ENCODE measurements at regions not wholly inside any gene's neighbourhood (a gene's known extent, or its start where the extent isn't known, plus 50 kb on each side); places are given as distances from the start of the nearest gene placed in this dataset.
"Not testable (repeated sequence)": the region's sequence is repeated elsewhere in the genome, so short reads cannot be mapped to it uniquely, and the experiment has no call there.

DNA sequence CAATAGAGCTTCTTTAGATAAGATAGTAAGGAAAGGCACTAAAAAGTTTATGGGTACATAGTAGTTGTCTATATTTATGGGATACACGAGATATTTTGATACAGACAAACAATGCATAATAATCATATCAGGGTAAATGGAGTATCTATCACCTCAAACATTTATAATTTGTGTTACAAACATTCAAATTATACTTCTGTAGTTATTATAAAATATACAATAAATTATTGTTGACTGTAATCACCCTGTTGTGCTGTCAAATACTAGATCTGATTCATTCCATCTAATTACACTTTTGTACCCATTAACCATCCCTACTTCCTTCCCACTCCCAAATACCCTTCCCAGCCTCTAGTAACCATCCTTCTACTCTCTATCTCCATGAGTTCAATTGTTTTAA is 179.7 kb downstream of the FOXG1 start:
- DNase-seq (ENCODE audit: low read depth in 2 of 2) = no peak

DNA sequence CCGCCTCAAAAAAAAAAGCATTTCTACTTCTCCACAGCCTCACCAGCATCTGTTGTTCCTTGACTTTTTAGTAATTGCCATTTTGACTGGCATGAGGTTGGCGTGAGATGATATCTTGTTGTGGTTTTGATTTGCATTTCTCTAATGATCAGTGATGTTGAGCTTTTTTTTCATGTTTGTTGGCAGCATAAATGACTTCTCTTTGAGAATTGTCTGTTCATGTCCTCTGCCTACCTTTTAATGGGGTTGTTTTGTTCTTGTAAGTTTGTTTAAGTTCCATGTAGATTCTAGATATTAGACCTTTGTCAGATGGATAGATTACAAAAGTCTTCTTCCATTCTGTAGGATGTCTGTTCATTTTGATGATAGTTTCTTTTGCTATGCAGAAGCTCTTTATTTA is 182.9 kb downstream of the FOXG1 start:
- no peak for DNase-seq (ENCODE audit: low read depth in 2 of 2)

GRCh38 chr14:28952161-28952560 is 185.6 kb downstream of the FOXG1 start:
- no peak for DNase-seq (ENCODE audit: low read depth in 2 of 2)

GRCh38 chr14:28952666-28953065 is 186.1 kb downstream of the FOXG1 start:
- DNase-seq (ENCODE audit: low read depth in 2 of 2) = no peak

- no peak for DNase-seq (ENCODE audit: low read depth in 2 of 2)
These were observed 187.4 kb downstream of the FOXG1 start for GRCh38 chr14:28953973-28954372.

GRCh38 chr14:28966416-28967233 is 200.0 kb downstream of the FOXG1 start:
- DNase-seq (ENCODE audit: low read depth in 2 of 2) = no peak

DNA sequence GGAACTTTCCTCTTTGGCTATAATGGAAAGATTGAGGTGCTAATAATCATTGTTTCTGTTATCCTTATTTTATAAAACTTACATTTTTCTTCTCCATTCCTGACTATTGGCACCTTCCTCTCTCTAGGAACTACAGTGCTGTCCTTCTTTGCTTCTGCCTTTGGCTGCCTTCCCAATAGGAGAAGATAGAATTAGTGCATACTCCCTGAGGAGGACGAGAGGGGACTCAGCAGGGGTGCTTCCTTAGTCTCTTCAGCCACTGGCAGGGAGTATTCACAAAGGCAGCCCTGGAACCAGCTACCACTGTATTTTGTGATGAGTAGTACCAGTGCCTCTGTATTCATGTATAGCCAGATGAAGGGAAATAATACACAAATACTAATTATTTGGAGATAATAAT is 208.5 kb downstream of the FOXG1 start:
- no peak for DNase-seq (ENCODE audit: low read depth in 2 of 2)

DNA sequence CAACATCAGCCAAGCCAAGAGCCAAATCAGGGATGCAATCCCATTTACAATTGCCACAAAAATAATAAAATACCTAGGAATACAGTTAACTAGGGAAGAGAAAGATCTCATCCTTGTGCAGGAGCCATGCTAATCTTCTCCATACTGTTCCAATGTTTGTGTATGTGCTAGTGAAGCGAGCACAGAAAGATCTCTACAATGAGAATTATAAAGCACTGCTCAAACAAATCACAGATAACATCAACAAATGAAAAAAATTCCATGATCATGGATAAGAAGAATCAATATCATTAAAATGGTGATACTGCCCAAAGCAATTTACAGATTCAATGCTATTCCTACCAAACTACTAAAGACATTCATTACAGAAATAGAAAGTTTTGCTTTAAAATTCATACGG is 215.6 kb downstream of the FOXG1 start:
- no peak for DNase-seq (ENCODE audit: low read depth in 2 of 2)

DNA sequence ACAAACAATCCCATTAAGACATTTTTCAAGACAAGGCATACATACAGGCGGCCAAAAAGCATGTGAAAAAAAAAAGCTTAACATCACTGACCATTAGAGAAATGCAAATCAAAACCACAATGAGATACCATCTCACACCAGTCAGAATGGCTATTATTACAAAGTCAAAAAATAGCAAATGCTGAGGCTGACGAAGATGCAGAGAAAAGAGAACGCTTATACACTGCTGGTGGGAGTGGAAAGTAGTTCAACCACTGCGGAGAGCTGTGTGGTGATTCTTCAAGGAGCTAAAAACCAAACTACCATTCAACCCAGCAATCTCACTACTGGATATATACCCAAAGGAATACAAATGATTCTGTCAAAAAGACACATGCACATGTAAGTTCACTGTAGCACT is 216.7 kb downstream of the FOXG1 start:
- DNase-seq (ENCODE audit: low read depth in 2 of 2) = no peak

DNA sequence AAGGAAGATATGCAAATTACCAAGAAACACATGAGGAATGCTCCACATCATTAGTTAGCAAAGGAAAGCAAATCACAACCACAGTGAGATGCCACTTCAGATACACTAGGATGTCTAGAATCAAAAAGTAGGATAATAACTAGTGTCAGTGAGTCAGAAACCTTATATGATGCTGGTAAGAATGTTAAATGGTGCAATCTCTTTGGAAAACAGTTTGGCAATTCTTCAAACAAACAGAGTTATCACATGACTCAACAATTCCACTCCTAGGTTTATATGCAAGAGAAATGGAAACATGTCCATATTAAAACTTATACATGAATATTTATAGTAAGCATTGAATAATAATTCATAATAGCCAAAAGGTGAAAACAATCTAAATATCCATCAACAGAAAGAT is 220.9 kb downstream of the FOXG1 start:
- no peak for DNase-seq (ENCODE audit: low read depth in 2 of 2)

GRCh38 chr14:28997196-28997595 is 230.6 kb downstream of the FOXG1 start:
- not testable (repeated sequence) for DNase-seq (ENCODE audit: low read depth in 2 of 2)

- DNase-seq (ENCODE audit: low read depth in 2 of 2) = no peak
These were observed 233.1 kb downstream of the FOXG1 start for GRCh38 chr14:28999656-29000055.

DNA sequence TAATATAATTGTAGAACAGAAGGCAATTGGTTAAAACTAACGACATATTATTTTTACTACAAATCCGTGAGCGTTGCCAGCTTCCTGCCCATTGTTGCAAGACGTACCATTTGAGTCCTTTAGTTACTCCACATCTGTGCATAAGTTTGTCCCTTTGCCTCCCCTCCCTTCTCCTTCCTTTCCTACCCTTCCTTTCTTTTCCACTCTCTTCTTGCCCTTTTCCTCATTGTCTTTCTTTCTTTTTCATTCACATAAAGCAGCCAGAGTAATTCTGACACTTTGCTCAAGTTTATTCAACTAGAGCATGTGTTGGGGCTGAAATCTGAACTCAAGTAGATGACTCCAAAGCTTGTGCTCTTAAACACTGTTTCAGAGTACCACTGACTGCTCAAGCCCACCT is 239.1 kb downstream of the FOXG1 start:
- no peak for DNase-seq (ENCODE audit: low read depth in 2 of 2)

- DNase-seq (ENCODE audit: low read depth in 2 of 2) = no peak
These were observed 241.4 kb downstream of the FOXG1 start for GRCh38 chr14:29007990-29008389.

- DNase-seq (ENCODE audit: low read depth in 2 of 2) = peak; percentile 8 to 16
These were observed 249.7 kb downstream of the FOXG1 start for GRCh38 chr14:29016050-29016900.

DNA sequence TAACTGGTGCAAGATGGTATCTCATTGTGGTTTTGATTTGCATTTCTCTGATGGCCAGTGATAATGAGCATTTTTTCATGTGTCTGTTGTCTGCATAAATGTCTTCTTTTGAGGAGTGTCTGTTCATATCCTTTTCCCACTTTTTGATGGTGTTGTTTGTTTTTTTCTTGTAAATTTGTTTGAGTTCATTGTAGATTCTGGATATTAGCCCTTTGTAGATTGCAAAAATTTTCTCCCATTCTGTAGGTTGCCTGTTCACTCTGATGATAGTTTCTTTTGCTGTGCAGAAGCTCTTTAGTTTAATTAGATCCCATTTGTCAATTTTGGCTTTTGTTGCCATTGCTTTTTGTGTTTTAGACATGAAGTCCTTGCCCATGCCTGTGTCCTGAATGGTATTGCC is 256.9 kb downstream of the FOXG1 start:
- DNase-seq (ENCODE audit: low read depth in 2 of 2) = not testable (repeated sequence)

GRCh38 chr14:29027441-29027840 is 260.9 kb downstream of the FOXG1 start:
- not testable (repeated sequence) for DNase-seq (ENCODE audit: low read depth in 2 of 2)

GRCh38 chr14:29027941-29028705 is 261.5 kb downstream of the FOXG1 start:
- not testable (repeated sequence) for DNase-seq (ENCODE audit: low read depth in 2 of 2)

GRCh38 chr14:29028973-29029582 is 262.5 kb downstream of the FOXG1 start:
- DNase-seq (ENCODE audit: low read depth in 2 of 2) = no peak

DNA sequence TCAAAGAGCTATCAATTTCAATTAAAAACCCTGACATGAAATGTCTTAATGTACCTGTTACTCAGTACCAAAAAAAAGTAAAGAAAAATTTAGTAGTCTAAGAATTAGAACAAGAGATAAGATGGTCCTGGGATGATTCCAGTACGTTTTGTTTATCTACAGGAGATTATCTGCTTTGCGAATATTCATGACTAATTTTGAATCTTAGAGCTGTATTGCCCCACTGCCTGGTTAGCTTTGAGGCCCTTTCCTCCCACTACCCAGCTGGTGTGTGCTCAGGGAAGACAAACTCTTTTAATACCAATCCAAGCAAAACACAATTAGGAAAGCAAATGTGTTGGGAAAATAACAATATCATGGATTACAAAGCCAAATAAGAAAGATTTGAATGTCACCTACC is 263.5 kb downstream of the FOXG1 start:
- DNase-seq (ENCODE audit: low read depth in 2 of 2) = no peak

- DNase-seq (ENCODE audit: low read depth in 2 of 2) = no peak
These were observed 264.4 kb downstream of the FOXG1 start for GRCh38 chr14:29030970-29031369.

DNA sequence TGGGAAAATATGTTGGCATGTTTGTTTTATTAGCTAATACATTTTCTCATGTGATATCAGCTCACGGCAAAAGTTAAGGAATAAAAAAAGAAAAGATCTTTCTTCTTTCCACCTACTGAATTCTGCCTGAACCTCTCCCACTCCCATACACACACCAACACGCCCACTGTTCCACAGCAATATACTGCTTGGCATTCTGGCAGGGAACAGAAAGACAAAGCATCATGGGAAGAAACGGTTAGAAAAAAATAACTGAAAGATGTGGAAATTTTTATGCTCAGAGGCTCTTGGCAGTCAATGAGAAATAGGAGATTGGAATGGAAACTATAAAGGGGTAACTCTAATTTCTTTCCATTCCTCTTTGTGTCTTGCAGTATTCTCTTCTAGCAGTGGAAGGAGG is 268.5 kb downstream of the FOXG1 start:
- DNase-seq (ENCODE audit: low read depth in 2 of 2) = no peak
